ENCODE measurements at regions not wholly inside any gene's neighbourhood (a gene's known extent, or its start where the extent isn't known, plus 50 kb on each side); places are given as distances from the start of the nearest gene placed in this dataset.
"Not testable (repeated sequence)": the region's sequence is repeated elsewhere in the genome, so short reads cannot be mapped to it uniquely, and the experiment has no call there.

DNA sequence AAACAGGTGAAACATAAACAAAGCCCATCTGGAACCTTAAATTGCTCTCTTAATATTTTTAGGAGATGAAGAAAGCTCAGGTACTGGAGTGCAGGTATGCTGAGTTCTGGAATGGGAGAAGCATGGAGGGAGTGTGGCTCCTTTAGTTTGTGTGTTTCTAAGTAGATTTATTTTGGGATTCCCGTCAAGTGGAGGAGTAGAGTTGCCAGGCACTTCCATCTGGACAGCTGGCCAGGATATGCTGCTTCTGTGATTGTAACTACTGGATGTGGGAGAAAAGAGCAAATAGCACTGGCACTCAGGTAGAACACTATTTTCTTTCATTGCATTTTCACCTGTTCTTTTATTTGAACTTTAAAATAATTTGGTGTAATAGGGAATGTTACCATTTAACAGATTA, 182.3 kb upstream of the MAST4 start:
- no peak for DNase-seq

DNA sequence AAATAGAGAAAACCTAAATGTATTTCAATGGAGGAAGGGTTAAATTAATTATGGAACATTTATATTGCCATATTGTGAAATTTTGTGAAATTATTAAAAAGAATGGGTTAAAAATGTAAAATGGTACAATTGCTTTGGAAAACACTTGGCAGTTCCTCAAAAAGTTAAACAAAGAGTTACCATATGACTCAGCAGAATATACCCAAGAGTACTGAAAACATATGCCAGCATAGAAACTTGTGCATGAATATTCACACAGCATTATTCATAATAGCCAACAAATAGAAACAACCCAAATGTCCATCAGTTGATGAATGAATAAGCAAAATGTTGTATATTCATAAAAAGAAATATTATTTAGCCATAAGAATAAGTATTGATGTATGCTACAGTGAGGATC, 181.0 kb upstream of the MAST4 start:
- DNase-seq: no peak

DNA sequence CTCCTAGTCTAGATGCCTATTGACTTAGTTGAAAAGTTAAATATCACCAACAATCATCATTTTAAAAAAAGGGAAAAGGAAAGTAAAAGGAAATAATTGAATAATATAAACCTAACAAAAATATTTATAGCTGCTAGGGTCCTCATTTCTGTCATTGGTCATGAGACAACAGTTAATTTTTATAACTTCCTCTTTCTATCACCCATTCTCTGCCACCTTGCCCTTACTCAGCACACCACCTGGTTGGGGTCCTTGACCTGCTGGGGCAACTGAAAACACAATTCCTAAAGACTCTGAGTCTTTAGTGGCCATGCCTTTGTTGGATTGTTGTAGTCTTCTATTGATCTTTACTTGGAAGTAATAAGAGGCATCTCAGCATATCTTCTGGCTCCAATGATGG, 179.5 kb upstream of the MAST4 start:
- no peak for DNase-seq

DNA sequence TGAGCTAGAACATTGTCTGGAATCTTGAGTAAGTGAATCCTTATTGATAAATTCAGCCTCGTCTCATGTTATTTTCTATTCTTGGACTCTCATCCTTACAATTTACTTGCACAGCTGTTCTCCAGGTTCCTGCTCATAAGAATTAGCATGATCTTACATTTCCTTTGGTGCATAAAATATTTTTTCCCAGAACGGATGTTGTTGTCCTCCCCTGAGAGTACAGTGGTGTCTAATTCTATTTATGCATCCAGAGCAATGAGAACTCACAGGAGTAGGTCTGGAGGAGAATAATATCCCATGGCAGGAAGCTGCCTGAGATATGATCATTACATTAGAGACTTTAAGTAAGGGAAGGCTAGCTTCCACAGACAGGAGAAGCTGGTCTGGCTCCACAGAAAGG, 178.4 kb upstream of the MAST4 start:
- DNase-seq: no peak

DNA sequence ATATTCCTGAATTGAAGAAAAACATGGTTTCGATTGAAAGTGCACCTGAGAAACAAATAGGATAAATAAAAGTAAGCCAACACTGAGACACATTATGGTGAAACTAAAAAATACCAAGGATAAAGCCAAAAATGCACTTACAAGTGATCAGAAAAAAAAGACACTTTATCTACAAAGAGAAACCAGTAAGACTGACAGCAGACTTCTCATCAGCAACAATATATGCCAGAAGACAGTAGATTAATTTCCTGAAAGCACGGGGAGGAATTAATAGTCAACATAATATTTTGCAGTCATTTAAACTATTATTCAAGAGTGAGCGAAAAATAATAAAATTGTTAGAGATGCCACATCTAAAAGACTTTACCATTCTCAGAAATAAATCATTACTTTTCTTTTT, 172.7 kb upstream of the MAST4 start:
- no peak for DNase-seq

DNA sequence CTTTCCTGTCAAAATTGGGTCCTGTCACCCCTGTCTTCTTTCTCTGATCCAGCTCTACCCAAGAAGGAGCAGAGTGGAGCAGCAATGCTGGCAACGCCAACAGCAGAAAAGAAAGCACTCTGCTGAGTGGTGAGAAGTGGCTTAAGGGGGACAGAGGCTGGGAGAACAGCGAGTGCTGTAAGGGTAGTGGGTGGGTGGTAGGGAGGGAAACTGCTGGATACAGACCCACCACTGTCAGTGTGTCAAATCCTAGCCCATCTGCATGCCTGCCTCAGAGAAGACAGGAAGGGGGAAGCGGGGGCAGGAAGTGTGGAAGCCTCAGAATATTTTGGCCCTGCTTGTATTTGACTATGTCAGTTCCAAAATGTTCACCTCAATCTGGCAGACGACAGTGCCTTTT, 170.4 kb upstream of the MAST4 start:
- no peak for DNase-seq

DNA sequence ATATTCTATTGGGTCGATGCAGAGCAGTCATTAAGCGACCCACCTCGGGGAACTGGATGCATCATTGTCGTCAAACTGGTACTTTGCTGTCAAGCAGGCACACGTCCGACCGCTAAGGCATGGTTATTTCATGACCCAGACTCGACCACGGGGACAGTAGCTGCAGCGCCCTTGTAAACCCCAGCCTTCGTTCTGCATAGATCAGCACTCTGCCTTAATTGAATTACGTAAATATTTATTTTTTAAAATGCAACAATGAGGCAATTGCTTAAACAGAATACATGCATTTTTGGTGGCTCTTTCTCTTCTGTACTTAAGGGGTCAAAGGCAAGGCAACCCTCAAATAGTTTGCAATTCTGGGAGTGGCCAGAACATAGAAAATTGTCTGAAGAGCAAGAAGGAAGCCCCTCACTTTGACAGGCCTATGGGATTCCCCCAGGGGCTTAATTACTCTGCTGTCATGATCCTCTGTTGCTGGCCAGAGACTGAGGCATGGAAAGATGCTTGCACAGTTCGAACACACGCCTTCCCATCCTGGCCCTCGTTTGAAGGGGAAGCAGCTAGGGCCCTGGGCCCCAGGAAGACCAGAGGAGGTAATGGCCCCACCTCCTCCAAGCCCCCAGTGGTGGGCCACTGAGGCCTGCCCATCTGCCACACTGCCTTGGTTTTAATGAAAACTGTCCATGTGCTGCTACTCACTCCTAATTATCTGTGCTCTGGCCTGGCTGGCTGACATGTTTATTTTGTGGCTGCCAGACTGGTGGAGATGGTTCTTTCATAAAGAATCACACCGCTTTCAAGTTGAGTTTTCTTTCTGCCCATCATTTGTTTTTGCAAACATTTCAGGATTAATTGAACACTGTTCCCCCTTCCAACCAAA, 169.7 kb upstream of the MAST4 start:
- no peak for DNase-seq

DNA sequence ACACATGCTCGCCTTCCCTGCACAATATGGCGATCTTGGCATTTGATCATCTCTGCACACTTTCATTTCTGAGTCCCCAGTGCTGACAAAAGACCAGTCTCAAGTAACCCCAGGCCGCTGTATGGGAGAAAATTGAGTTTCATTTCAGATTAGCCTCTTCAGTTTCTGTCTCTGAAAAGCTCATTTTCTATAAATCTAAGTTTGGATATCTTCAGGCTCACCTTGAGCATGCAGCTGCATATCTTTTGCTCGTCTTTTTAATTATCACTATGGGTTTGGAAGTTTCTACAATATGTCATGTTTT, 169.1 kb upstream of the MAST4 start:
- no peak for DNase-seq

DNA sequence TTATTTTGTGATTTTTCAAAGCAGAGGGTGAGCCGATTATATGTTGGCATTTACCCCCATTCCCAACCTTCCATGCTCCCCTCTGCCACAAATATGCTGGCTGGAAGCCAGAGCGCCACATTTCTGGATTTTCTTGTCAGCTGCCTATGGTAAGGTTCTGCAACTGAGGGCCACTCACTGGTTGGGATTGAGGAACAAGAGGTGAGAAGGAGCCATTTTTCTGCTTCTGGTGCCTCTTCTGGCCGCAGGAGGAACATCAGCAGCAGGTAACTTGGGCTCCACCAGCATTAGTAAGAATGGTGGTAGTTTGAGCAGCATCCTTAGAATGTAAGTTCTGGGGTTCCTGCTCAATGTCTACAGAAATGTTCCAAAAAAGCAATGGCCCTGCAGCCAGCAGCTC, 159.5 kb upstream of the MAST4 start:
- no peak for DNase-seq

DNA sequence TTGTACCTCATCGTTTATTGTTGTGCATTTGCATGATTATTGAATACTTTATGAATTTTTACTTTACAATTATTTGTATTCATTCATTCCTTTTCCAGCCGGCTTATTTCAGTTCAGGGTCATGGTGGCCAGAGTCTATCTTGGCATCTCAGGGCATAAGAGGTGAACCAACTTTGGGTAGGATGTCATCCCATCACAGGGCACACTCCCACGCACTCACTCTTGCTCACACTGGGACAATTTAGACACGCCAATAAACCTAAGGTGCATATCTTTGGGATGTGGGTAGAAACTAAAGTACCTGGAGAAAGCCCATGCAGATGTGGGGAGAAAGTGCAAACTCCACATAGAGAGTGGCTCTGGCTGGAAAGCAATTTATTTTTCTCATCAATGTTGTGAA, 158.1 kb upstream of the MAST4 start:
- no peak for DNase-seq

DNA sequence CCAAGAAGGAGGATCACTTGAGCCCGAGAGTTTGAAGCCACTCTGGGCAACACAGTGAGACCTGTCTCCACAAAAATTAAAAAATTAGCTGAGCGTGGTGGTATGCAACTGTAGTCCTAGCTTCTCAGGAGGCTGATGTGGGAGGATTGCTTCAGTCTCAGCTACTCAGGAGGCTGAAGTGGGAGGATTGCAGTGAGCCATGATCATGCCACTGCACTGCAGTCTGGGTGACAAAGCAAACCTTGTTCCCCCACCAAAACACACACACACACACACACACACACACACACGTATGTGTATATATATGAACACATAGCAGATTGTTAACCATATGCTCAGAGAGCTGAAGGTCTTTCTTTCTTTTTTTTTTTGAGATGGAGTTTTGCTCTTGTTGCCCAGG, 157.5 kb upstream of the MAST4 start:
- no peak for DNase-seq

DNA sequence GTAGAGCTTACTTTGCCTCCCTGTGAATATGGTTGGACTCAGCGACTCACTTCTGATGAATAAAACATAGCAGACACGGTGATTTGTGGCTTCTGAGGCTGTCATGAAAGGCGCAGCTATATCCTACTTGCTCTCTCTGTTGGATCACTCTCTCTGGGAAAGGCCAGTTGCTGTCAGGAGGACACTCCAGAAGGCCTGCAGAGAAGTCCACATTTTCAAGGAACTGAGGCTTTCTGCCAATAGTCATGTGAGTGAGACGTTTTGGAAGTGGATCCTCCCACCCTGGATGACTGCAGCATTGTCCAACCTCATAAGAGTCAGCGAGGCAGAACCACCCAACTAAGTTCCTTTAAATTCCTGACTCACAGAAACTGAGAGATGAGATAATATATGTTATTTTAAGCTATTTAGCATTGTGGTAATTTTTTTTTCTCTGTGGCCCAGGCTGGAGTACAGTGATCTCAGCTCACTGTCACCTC, 156.0 kb upstream of the MAST4 start:
- DNase-seq: no peak

DNA sequence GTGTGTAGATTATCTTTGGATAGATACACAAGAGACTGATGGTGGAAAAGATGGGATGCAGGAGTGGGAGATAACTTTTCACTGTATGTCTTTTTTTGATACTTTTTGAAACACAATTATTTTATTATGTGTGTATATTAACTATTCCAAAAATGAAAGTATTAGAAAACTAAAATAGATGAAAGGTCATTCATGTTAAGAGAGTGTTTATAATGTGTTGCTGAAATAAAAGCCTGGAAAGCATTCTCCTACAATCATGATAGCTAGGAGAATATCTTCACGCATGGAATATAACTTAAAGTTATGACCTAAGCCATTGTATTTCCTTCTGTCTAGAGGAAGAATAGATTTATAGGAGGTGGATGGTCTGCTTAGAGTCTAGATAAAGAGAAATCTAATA, 154.8 kb upstream of the MAST4 start:
- DNase-seq: no peak

DNA sequence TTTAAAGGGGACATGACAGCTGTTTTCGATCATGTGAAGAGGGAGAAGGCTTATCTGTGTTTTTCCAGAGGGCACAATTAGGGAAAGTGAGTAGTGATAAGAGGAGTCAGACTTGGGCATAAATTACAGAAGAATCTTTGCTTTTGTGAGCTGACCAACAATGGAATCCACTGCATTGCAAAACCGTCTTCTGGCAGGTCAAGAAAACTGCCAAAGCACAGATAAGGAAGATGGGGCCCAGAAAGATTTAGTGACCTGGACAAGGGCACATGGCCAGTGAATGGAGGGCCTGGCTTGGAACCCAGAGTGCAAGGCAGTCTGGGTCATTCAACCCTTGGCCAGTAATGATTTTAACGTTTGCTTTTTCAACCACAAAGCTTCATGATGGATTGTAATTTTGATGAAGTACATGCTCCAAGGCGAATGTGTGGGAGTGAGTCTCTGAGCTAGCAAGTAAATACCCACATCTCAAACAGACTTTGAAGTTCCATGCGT, 153.2 kb upstream of the MAST4 start:
- no peak for DNase-seq

DNA sequence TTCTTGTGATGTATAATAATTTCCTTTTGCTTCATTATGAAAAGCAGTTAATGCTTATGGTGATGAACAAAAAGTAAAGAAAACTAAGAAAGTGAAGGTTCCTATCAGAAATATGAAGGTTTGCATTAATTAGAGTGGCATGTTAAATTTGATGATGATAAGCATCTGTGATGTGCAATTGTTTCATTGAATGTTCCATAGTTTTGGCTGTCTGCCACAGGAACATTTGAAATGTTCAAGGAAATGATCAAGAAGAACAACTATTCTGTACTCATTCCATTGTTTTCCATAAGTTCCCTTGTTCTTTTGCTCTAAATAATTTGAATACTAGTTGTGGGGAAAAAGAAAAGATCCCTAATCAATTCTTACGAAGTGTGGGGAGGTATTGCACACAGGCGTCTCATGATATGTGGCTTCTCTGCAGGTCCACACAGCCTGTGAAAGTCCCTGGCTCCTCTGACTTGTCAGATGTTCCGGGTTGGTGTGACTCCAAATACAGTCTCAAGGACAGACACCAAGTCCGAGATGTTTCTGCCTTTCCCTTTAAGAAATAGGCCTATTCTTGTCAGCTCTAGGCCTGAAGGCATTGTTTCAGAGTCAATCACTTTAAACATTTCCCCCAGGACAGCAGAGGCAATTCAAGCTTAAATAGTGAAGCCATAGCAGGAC, 152.6 kb upstream of the MAST4 start:
- DNase-seq: no peak

DNA sequence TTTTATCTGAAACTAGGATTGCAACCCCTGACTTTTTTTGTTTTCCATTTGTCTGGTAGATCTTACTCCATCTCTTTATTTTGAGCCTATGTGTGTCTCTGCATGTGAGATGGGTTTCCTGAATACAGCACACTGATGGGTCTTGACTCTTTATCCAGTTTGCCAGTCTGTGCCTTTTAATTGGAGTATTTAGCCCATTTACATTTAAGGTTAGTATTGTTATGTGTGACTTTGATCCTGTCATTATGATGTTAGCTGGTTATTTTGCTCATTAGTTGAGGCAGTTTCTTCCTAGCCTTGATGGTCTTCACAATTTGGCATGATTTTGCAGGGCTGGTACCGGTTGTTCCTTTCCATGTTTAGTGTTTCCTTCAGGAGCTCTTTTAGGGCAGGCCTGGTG, 148.1 kb upstream of the MAST4 start:
- not testable (repeated sequence) for DNase-seq

DNA sequence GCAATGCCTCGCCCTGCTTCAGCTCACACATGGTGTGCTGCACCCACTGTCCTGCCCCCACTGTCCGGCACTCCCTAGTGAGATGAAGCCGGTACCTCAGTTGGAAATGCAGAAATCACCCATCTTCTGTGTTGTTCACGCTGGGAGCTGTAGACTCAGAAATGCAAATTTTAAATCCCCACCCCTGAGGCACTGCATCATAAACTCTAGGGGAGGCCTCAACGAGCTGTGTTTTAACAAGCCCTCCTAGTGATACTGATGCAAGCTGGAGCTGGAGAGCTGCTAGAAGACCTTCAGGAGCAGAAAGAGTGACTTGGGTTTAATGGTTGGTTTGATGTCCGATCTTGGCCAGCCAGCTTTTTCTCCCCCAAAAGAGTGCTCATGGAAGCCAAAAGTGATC, 146.0 kb upstream of the MAST4 start:
- DNase-seq: no peak

DNA sequence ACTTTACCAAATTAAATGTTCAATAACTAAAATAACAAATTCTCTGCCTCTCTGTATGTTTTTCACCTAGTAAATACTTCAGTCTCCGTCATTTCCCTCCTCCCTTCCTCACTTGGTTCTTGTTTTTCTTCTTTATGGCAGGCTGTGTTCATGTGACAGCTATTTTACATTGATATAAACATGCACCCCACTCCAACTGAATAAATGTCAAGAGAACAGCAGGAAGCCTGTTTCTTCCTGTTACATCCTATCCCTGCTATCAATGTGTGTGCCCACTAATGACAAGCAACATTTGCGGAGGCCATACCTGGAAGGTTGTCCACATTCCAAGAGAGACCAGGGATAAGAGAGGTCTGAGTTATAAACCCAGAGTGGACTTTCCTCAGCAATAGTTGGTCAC, 145.2 kb upstream of the MAST4 start:
- DNase-seq: no peak

DNA sequence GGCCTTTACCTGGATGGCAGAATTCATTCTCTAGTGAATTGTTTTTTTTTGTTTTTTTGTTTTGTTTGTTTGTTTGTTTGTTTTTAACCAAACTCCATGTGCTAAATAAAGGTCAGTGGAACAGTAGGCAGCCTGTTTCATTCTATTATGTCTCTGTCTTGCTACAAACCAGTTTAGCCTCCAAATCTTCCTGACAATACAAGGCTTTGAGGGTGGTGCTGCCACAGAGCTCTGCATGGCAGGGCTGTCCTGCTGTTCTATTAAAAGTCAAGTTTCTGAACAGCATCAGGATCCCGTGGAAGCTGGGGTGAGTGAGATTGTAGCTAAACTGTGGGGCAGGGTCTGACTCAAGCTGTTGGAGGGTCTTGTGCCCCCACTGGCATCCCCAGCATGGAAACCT, 144.1 kb upstream of the MAST4 start:
- DNase-seq: no peak

DNA sequence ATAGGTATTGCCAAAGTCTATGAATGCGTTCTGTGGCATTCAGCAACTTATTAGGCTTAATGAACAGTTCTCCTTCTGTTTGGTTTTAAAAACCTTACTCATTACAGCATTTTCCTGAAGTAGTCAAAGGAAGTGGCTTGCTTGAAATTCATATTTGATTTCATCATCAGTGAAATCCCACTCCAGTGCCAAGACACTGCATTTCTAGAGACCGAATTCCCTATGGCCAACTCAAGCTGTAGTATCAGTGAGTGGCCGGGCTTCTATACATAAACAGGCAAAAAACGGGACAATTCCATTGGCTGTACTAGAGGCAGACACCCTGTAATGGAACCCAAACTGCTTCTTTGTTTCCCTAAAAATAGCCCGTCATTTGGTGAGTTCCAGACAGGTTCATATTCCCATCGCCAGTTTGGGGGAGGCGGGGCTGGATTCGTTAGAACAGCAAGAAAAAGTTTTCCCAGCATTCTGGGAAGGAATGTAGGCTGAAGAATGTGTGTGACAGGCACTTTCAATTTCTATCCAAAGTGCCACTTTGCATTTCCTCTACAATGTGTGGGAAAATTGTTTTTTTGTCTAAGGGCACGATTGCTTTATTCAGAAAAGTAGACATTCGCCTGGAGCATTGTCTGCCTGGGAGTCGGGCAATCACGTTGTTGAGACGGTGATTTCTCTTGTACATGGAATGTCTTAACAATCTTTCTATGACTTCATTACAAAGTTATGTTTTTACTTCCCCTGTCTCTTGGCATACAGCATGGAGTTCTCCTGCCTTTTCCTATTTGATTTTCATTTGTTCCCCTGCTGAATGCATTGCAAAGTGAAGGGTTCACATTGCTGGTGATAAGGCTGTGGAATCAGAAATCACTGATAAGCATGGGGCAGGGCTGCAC, 141.8 kb upstream of the MAST4 start:
- DNase-seq: no peak

DNA sequence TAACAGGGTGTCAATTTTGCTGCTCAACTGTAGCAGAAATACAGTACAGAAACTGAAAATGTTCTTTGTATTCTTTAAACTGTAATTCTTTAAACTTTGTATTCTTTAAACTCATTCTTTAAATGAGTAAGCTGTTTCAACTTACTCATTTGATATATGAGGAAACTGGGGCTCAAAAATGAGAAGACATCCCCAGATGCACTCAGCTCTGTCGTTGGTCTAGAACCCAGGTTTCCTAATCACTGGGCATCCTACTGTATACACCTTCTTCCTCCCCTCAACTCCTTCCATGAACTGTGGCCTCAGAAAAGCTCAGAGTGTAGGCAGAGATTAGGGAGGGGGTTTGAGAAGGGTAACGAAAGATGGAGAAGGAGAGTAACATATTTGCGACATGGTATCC, 136.5 kb upstream of the MAST4 start:
- no peak for DNase-seq

DNA sequence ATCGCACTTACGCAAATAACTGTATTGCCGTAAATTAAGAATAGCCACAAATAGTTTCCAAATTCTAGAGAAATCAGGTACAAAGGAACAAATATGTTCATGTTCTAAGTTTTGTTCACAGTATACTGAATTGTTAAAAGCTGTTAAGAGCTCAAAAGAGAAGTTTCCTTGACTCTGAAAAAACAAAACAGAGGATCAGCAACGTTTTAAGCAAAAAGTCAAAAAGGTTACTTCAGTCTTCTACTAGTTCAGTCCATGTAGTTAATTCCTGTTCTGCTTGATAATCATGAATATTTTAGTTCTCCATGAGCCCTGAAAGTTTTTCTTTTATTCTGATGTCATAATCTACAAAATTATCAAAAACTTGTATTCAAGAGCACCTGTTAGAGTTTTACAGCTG, 128.6 kb upstream of the MAST4 start:
- no peak for DNase-seq
